Thoracic aorta (tissue), 2 donors: ENCODE measurements at regions not wholly inside any gene's neighbourhood (a gene's known extent, or its start where the extent isn't known, plus 50 kb on each side); places are given as distances from the start of the nearest gene placed in this dataset.

Source experiments
- ATAC-seq: fragments of 150-250 bp; one replicate; pipeline ENCODE4 v1.8.0; 2017; ENCODE audit warnings: low read depth; ENCODE audit not compliant: insufficient number of reproducible peaks, low FRiP score
- DNase-seq: peaks from one replicate; pipeline ENCODE4 v3.0.0-alpha.2; 2020; ENCODE audit warnings: low spot score
- H3K27ac ChIP-seq, 2 donors: fragments of 200-600 bp; sonication (generic); 1 replicate in 1 of 2; 2 replicates in 1 of 2; pipeline ENCODE4 v1.5.1; 2016; ENCODE audit warnings: mild to moderate bottlenecking in 2 of 2, moderate library complexity in 2 of 2
- H3K27me3 ChIP-seq: fragments of 200-600 bp; sonication (generic); replicated peaks from 2 replicates; pipeline ENCODE4 v1.6.0; 2016; ENCODE audit warnings: mild to moderate bottlenecking; ENCODE audit not compliant: insufficient read depth
- H3K36me3 ChIP-seq: fragments of 200-600 bp; sonication (generic); one replicate; pipeline ENCODE4 v1.5.1; 2016
- H3K4me1 ChIP-seq, 2 donors: fragments of 200-600 bp; sonication (generic); 1 replicate in 1 of 2; 2 replicates in 1 of 2; pipeline versions ENCODE4 v1.5.1 to v1.6.0; 2016; ENCODE audit warnings: low read depth in 2 of 2, mild to moderate bottlenecking in 1 of 2; ENCODE audit not compliant: control insufficient read depth in 1 of 2
- H3K4me3 ChIP-seq: fragments of 200-600 bp; sonication (generic); 2 replicates; pipeline ENCODE4 v1.5.1; 2016; ENCODE audit warnings: mild to moderate bottlenecking
- H3K9me3 ChIP-seq: fragments of 200-600 bp; sonication (generic); 2 replicates; pipeline ENCODE4 v1.5.1; 2016
- CTCF ChIP-seq: fragments of 200-600 bp; sonication (generic); IDR thresholded peaks from one replicate; pipeline ENCODE4 v1.5.1; 2019; ENCODE audit warnings: antibody characterized with exemption

GRCh38 chr20:60583741-60584140, 625.5 kb downstream of the CDH26 start:
- no peak overlapping the region for H3K27ac ChIP-seq
- no peaks in the 10 kb centered on the region for H3K27me3 ChIP-seq
- no peaks in the 10 kb centered on the region for H3K9me3 ChIP-seq
- H3K4me1 ChIP-seq: no peaks in the 10 kb centered on the region
- H3K36me3 ChIP-seq: no peaks in the 10 kb centered on the region
- no peak for TF ChIP-seq CTCF
- DNase-seq (no peak), ATAC-seq (no peak)
- no peak overlapping the region for H3K4me3 ChIP-seq

GRCh38 chr20:60584221-60584620, 626.0 kb downstream of the CDH26 start:
- H3K27ac ChIP-seq: no peak overlapping the region
- no peak overlapping the region for H3K4me3 ChIP-seq
- H3K27me3 ChIP-seq: no peaks in the 10 kb centered on the region
- no peak for DNase-seq
- no peak for ATAC-seq
- no peak for TF ChIP-seq CTCF
- no peaks in the 10 kb centered on the region for H3K36me3 ChIP-seq
- no peaks in the 10 kb centered on the region for H3K9me3 ChIP-seq
- H3K4me1 ChIP-seq: no peaks in the 10 kb centered on the region

- Histone ChIP-seq H3K4me1 (no peaks in the 10 kb centered on the region), H3K9me3 (no peaks in the 10 kb centered on the region), H3K4me3 (no peak overlapping the region), H3K27ac (no peak overlapping the region), H3K36me3 (no peaks in the 10 kb centered on the region), H3K27me3 (no peaks in the 10 kb centered on the region)
- DNase-seq (no peak), ATAC-seq (no peak)
- TF ChIP-seq CTCF: no peak
Measured at GRCh38 chr20:60585651-60586050, 627.4 kb downstream of the CDH26 start.

GRCh38 chr20:60586269-60587050, 628.2 kb downstream of the CDH26 start:
- H3K4me1 ChIP-seq: no peaks in the 10 kb centered on the region
- no peak for TF ChIP-seq CTCF
- no peak overlapping the region for H3K4me3 ChIP-seq
- H3K36me3 ChIP-seq: no peaks in the 10 kb centered on the region
- DNase-seq (no peak), ATAC-seq (no peak)
- no peaks in the 10 kb centered on the region for H3K9me3 ChIP-seq
- no peak overlapping the region for H3K27ac ChIP-seq
- no peaks in the 10 kb centered on the region for H3K27me3 ChIP-seq

- H3K9me3 ChIP-seq: no peaks in the 10 kb centered on the region
- no peaks in the 10 kb centered on the region for H3K4me1 ChIP-seq
- TF ChIP-seq CTCF: no peak
- no peak overlapping the region for H3K27ac ChIP-seq
- no peaks in the 10 kb centered on the region for H3K27me3 ChIP-seq
- ATAC-seq (no peak), DNase-seq (no peak)
- H3K4me3 ChIP-seq: no peak overlapping the region
- H3K36me3 ChIP-seq: no peaks in the 10 kb centered on the region
Measured at GRCh38 chr20:60587986-60588385, 629.8 kb downstream of the CDH26 start.
